Ascending aorta (tissue), 2 donors: ENCODE measurements at regions not wholly inside any gene's neighbourhood (a gene's known extent, or its start where the extent isn't known, plus 50 kb on each side); places are given as distances from the start of the nearest gene placed in this dataset.
"Not testable (repeated sequence)": the region's sequence is repeated elsewhere in the genome, so short reads cannot be mapped to it uniquely, and the experiment has no call there.

Experiments
- DNase-seq, 2 donors: peaks; one replicate each; pipeline ENCODE4 v3.0.0-alpha.2; 2019; ENCODE audit warnings: low spot score in 2 of 2
- H3K27ac ChIP-seq, 2 donors: fragments of 200-600 bp; sonication (generic); one replicate each; pipeline ENCODE4 v1.5.1; 2016 to 2017; ENCODE audit warnings: mild to moderate bottlenecking in 1 of 2
- H3K27me3 ChIP-seq: fragments of 200-600 bp; sonication (generic); one replicate; pipeline ENCODE4 v1.5.1; 2017
- H3K36me3 ChIP-seq, 2 donors: fragments of 200-600 bp; sonication (generic); one replicate each; pipeline ENCODE4 v1.5.1; 2016
- H3K4me1 ChIP-seq, 2 donors: fragments of 200-600 bp; sonication (generic); one replicate each; pipeline ENCODE4 v1.5.1; 2016 to 2017; ENCODE audit warnings: mild to moderate bottlenecking in 1 of 2
- H3K4me3 ChIP-seq, 2 donors: fragments of 200-600 bp; sonication (generic); one replicate each; pipeline ENCODE4 v1.5.1; 2016 to 2017; ENCODE audit warnings: mild to moderate bottlenecking in 1 of 2
- H3K9me3 ChIP-seq, 2 donors: fragments of 200-600 bp; sonication (generic); one replicate each; pipeline ENCODE4 v1.5.1; 2016
- intact Hi-C: fragments of 100-400 bp; cut with DNase I; formaldehyde crosslinking; loops from one replicate; pipeline ENCODE4 v1.15.1; 2023
- TF ChIP-seq, protein P1 (sequence below), 3 experiments: fragments of 200-600 bp in 2 of 3; fragments of 450-650 bp in 1 of 3; sonication (generic) in 2 of 3; IDR thresholded peaks; one replicate each; pipeline ENCODE4 v1.5.1; 2016 to 2019; ENCODE audit warnings: antibody characterized with exemption in 3 of 3, mild to moderate bottlenecking in 1 of 3, moderate library complexity in 1 of 3

GRCh38 chr7:4523873-4524272, 158.2 kb upstream of the FOXK1 start:
- no peaks in the 10 kb centered on the region for H3K36me3 ChIP-seq
- H3K27ac ChIP-seq, result no peak overlapping the region
- H3K4me1 ChIP-seq, result no peaks in the 10 kb centered on the region
- intact Hi-C loops, result no loop called here
- DNase-seq, result no peak
- H3K27me3 ChIP-seq, result no peaks in the 10 kb centered on the region
- TF ChIP-seq, protein P1, sequence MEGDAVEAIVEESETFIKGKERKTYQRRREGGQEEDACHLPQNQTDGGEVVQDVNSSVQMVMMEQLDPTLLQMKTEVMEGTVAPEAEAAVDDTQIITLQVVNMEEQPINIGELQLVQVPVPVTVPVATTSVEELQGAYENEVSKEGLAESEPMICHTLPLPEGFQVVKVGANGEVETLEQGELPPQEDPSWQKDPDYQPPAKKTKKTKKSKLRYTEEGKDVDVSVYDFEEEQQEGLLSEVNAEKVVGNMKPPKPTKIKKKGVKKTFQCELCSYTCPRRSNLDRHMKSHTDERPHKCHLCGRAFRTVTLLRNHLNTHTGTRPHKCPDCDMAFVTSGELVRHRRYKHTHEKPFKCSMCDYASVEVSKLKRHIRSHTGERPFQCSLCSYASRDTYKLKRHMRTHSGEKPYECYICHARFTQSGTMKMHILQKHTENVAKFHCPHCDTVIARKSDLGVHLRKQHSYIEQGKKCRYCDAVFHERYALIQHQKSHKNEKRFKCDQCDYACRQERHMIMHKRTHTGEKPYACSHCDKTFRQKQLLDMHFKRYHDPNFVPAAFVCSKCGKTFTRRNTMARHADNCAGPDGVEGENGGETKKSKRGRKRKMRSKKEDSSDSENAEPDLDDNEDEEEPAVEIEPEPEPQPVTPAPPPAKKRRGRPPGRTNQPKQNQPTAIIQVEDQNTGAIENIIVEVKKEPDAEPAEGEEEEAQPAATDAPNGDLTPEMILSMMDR (IDR thresholded peaks at IDR 0.05), result no peak
- no peaks in the 10 kb centered on the region for H3K9me3 ChIP-seq
- H3K4me3 ChIP-seq, result no peak overlapping the region

DNA sequence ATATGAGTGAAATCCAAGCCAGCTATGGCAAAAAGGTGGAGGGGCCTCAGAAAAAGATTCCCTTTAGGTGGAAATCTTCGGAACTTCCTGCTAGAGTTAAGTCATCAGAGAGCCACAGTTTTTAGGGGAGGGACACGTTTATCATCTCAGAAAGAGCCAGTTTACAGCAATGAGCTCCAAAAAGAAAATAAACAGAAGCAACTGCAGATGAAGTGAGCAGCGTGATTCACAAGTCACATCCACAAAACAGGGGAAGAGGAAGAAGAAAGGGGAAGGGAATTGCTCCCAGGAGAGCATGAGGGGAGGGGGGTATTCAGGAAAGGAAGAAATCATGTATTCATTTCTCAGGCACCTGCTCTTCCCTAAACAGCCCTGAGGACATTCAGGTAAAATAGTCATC, 156.2 kb upstream of the FOXK1 start:
- TF ChIP-seq, protein P1 (IDR thresholded peaks at IDR 0.05), result no peak
- intact Hi-C loops, result no loop called here
- H3K4me1 ChIP-seq, result no peaks in the 10 kb centered on the region
- H3K4me3 ChIP-seq, result no peak overlapping the region
- H3K27me3 ChIP-seq, result no peaks in the 10 kb centered on the region
- H3K27ac ChIP-seq, result no peak overlapping the region
- DNase-seq, result no peak
- H3K9me3 ChIP-seq, result no peaks in the 10 kb centered on the region
- no peaks in the 10 kb centered on the region for H3K36me3 ChIP-seq

DNA sequence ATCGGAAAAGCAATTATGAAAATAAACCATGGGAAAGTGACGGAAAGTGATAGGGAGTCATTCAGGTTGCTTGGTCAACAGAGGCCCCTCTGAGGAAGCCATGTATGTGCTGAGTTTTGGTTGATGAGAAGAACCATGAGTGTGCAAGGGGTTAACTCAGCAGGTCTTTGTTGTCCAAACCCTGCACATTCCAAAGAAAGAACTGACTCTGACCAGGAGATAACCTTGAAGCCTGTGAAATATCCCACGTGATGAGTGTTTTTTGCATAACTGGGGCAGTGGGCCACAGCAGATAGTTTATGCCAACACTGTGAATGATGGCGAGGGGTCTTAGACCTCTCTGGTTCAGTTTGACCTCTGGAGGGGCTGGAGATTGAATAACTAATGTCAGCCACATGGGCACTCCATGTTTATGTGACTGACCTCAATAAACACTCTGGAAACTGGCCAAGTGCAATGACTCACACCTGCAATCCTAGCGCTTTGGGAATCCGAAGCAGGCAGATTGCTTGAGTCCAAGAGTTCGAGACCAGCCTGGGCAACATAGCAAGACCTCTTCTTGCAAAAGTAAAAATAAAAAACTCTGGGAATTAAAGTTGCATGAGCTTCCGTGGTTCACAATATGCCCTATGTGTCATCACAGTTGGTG, 154.0 kb upstream of the FOXK1 start:
- Histone ChIP-seq H3K27ac (no peak overlapping the region), H3K9me3 (no peaks in the 10 kb centered on the region)
- no peak for DNase-seq

GRCh38 chr7:4531236-4531635, 150.9 kb upstream of the FOXK1 start:
- Histone ChIP-seq H3K4me3 (no peak overlapping the region), H3K4me1 (no peaks in the 10 kb centered on the region), H3K27me3 (no peaks in the 10 kb centered on the region), H3K27ac (no peak overlapping the region), H3K9me3 (no peaks in the 10 kb centered on the region), H3K36me3 (no peaks in the 10 kb centered on the region)
- DNase-seq, result no peak
- intact Hi-C loops, result no loop called here
- TF ChIP-seq, protein P1 (IDR thresholded peaks at IDR 0.05), result no peak

More for the DNA sequence above, 154.0 kb upstream of the FOXK1 start:
- H3K36me3 ChIP-seq, result no peaks in the 10 kb centered on the region
- no peaks in the 10 kb centered on the region for H3K27me3 ChIP-seq
- TF ChIP-seq, protein P1 (IDR thresholded peaks at IDR 0.05), result no peak
- H3K4me3 ChIP-seq, result no peak overlapping the region
- intact Hi-C loops, result no loop called here
- no peaks in the 10 kb centered on the region for H3K4me1 ChIP-seq

- H3K9me3 ChIP-seq, intact Hi-C loops, H3K36me3 ChIP-seq, H3K4me1 ChIP-seq, DNase-seq, H3K4me3 ChIP-seq, H3K27me3 ChIP-seq, H3K27ac ChIP-seq: not testable (repeated sequence)
Measured at GRCh38 chr7:4533339-4533738, 148.8 kb upstream of the FOXK1 start.

GRCh38 chr7:4549681-4550080, 132.4 kb upstream of the FOXK1 start:
- Histone ChIP-seq H3K27me3 (no peaks in the 10 kb centered on the region), H3K4me3 (no peak overlapping the region), H3K27ac (no peak overlapping the region), H3K4me1 (no peaks in the 10 kb centered on the region), H3K36me3 (no peaks in the 10 kb centered on the region), H3K9me3 (peaks cover 0 to 12% of the 10 kb centered on the region in 2 donors)
- TF ChIP-seq, protein P1 (IDR thresholded peaks at IDR 0.05), result no peak
- DNase-seq, result no peak
- intact Hi-C loops, result no loop called here
